PFSK-1 (cell line): ENCODE measurements at regions not wholly inside any gene's neighbourhood (a gene's known extent, or its start where the extent isn't known, plus 50 kb on each side); places are given as distances from the start of the nearest gene placed in this dataset.

ENCODE experiments used
- FOXP2 ChIP-seq: optimal IDR thresholded peaks from 2 replicates; pipeline ENCODE3; 2011; ENCODE audit warnings: borderline replicate concordance, control low read depth, inconsistent platforms; ENCODE audit not compliant: insufficient read depth; ENCODE audit errors: extremely low read length, extremely low read depth
- POLR2AphosphoS5 ChIP-seq: IDR thresholded peaks from 2 replicates; pipeline ENCODE4 v1.6.1; 2012; ENCODE audit warnings: low read depth, mild to moderate bottlenecking, control low read depth, low read length, moderate library complexity
- SIN3A ChIP-seq: IDR thresholded peaks from 2 replicates; pipeline ENCODE4 v1.6.1; 2012; ENCODE audit warnings: mild to moderate bottlenecking, low read length, moderate library complexity, borderline replicate concordance; ENCODE audit not compliant: insufficient read depth
- TAF1 ChIP-seq: IDR thresholded peaks from 2 replicates; pipeline ENCODE4 v1.6.1; 2012; ENCODE audit warnings: low read length, control low read depth, borderline replicate concordance; ENCODE audit not compliant: insufficient read depth
- TF ChIP-seq, protein P1 (sequence below), 2 experiments: IDR thresholded peaks; 2 replicates each; pipeline versions ENCODE4 v1.6.1 to v1.8.0; 2011 to 2012; ENCODE audit warnings: low read depth in 2 of 2, low read length in 2 of 2, control low read depth in 1 of 2, inconsistent platforms in 1 of 2, mild to moderate bottlenecking in 1 of 2, moderate library complexity in 1 of 2; ENCODE audit not compliant: insufficient read depth in 1 of 2

DNA sequence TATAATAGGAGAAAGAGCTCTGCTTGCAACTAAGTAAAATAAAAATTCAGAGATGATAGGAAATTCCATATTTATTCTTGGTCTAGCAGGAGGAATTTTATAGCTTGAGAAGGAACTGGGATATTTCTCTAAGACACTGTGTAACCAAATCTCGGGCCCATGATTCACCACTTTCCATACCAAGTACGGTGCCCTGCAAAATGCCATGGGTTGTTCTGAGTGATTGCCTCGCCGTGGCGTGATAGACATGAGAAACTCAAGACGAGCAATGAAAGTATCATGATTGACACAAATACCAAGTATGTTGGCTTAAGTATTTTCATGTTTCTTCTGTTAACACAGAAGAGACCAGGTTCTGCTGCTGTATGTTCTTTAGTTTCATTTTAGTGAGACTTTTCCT lies 167.2 kb downstream of the LMO4 start:
- TF ChIP-seq SIN3A (no peak), TAF1 (no peak), FOXP2 (no peak), POLR2AphosphoS5 (no peak)
- TF ChIP-seq, protein P1, sequence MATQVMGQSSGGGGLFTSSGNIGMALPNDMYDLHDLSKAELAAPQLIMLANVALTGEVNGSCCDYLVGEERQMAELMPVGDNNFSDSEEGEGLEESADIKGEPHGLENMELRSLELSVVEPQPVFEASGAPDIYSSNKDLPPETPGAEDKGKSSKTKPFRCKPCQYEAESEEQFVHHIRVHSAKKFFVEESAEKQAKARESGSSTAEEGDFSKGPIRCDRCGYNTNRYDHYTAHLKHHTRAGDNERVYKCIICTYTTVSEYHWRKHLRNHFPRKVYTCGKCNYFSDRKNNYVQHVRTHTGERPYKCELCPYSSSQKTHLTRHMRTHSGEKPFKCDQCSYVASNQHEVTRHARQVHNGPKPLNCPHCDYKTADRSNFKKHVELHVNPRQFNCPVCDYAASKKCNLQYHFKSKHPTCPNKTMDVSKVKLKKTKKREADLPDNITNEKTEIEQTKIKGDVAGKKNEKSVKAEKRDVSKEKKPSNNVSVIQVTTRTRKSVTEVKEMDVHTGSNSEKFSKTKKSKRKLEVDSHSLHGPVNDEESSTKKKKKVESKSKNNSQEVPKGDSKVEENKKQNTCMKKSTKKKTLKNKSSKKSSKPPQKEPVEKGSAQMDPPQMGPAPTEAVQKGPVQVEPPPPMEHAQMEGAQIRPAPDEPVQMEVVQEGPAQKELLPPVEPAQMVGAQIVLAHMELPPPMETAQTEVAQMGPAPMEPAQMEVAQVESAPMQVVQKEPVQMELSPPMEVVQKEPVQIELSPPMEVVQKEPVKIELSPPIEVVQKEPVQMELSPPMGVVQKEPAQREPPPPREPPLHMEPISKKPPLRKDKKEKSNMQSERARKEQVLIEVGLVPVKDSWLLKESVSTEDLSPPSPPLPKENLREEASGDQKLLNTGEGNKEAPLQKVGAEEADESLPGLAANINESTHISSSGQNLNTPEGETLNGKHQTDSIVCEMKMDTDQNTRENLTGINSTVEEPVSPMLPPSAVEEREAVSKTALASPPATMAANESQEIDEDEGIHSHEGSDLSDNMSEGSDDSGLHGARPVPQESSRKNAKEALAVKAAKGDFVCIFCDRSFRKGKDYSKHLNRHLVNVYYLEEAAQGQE (IDR thresholded peaks at IDR 0.05; ENCODE audit: insufficient read depth in 1 of 2, low read depth in 2 of 2, low read length in 2 of 2) = no peak

DNA sequence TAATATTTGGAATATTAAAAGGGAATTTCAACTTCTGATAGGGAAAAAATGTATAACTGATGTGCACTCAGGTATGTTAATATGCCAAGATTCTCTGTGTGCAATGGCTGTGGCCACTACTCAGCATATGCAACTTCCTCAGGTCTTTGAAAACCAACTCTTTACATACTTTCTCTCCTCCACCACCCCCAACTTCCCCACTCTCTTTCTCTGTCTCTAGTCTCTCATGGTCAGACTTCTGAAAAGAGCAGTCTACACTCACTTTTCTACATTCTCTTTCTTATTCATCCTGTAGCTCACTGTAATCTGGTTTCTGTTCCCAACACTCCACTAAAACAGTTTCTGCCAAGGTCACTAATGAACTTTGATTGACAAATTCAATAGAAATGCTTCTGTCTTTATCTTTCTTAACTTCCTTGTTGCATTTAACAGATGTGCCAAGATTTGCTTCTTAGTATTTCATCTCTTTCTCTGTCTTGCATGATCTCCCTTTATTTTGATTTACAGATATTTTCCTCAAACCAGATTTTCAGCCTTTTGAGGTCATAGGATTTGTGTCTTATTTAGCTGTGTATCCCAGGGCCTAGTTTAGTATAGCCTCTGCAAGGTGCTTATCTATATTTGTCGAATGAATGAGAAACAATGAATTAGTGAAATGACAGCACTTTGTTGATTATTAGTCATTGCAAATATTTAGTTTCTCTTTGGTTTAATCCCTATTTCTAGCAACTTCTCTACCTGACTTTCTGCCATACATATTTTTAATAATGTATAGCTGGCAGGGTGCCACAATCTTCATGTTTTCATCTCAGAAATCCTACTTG lies 168.9 kb downstream of the LMO4 start:
- TF ChIP-seq, protein P1 (IDR thresholded peaks at IDR 0.05; ENCODE audit: insufficient read depth in 1 of 2, low read depth in 2 of 2, low read length in 2 of 2) = no peak
- no peak for TF ChIP-seq TAF1
- TF ChIP-seq SIN3A = no peak
- TF ChIP-seq POLR2AphosphoS5 = no peak
- TF ChIP-seq FOXP2 = no peak

GRCh38 chr1:87501738-87502137 lies 173.1 kb downstream of the LMO4 start:
- TF ChIP-seq FOXP2 (no peak), TAF1 (no peak), POLR2AphosphoS5 (no peak), SIN3A (no peak)
- TF ChIP-seq, protein P1 (IDR thresholded peaks at IDR 0.05; ENCODE audit: insufficient read depth in 1 of 2, low read depth in 2 of 2, low read length in 2 of 2) = no peak

- TF ChIP-seq SIN3A = no peak
- TF ChIP-seq FOXP2 = no peak
- TF ChIP-seq, protein P1 (IDR thresholded peaks at IDR 0.05; ENCODE audit: insufficient read depth in 1 of 2, low read depth in 2 of 2, low read length in 2 of 2) = no peak
- no peak for TF ChIP-seq POLR2AphosphoS5
- no peak for TF ChIP-seq TAF1
These were observed 176.8 kb downstream of the LMO4 start for GRCh38 chr1:87505391-87505983.
